ENCODE measurements at regions not wholly inside any gene's neighbourhood (a gene's known extent, or its start where the extent isn't known, plus 50 kb on each side); places are given as distances from the start of the nearest gene placed in this dataset.
"Not testable (repeated sequence)": the region's sequence is repeated elsewhere in the genome, so short reads cannot be mapped to it uniquely, and the experiment has no call there.

- no peak for DNase-seq
Measured at GRCh38 chr6:99219788-99220187, 129.7 kb downstream of the FAXC start.

- no peak for DNase-seq
Measured at GRCh38 chr6:99216959-99217358, 132.5 kb downstream of the FAXC start.

GRCh38 chr6:99195986-99196655 is 153.4 kb downstream of the FAXC start:
- DNase-seq: no peak

- DNase-seq: no peak
Measured at GRCh38 chr6:99192561-99192960, 156.9 kb downstream of the FAXC start.

- peak; percentile 41 for DNase-seq
Measured at GRCh38 chr6:99189823-99190721, 159.4 kb downstream of the FAXC start.

- DNase-seq: no peak
Measured at GRCh38 chr6:99187429-99187828, 162.0 kb downstream of the FAXC start.

- DNase-seq: no peak
Measured at GRCh38 chr6:99186417-99186816, 163.1 kb downstream of the FAXC start.

- no peak for DNase-seq
Measured at GRCh38 chr6:99185525-99185924, 163.9 kb downstream of the FAXC start.

GRCh38 chr6:99184696-99185095 is 164.8 kb downstream of the FAXC start:
- no peak for DNase-seq

- no peak for DNase-seq
Measured at GRCh38 chr6:99183066-99183465, 166.4 kb downstream of the FAXC start.

- DNase-seq: no peak
Measured at GRCh38 chr6:99181174-99181573, 168.3 kb downstream of the FAXC start.

- no peak for DNase-seq
Measured at GRCh38 chr6:99178168-99178567, 171.3 kb downstream of the FAXC start.

- no peak for DNase-seq
Measured at GRCh38 chr6:99177736-99178135, 171.7 kb downstream of the FAXC start.

- no peak for DNase-seq
Measured at GRCh38 chr6:99165838-99166237, 183.6 kb downstream of the FAXC start.

- no peak for DNase-seq
Measured at GRCh38 chr6:99152347-99152643, 197.2 kb downstream of the FAXC start.

- peak; percentile 69 for DNase-seq
Measured at GRCh38 chr6:99151634-99152346, 197.7 kb downstream of the FAXC start.

GRCh38 chr6:99148761-99149160 is 200.7 kb downstream of the FAXC start:
- no peak for DNase-seq

- DNase-seq: no peak
Measured at GRCh38 chr6:99148111-99148510, 200.4 kb upstream of the FBXL4 start.

GRCh38 chr6:99147206-99147605 is 199.5 kb upstream of the FBXL4 start:
- no peak for DNase-seq

GRCh38 chr6:99146711-99147110 is 199.0 kb upstream of the FBXL4 start:
- DNase-seq: no peak

GRCh38 chr6:99145738-99146137 is 198.0 kb upstream of the FBXL4 start:
- DNase-seq: no peak

- DNase-seq: no peak
Measured at GRCh38 chr6:99143108-99143861, 195.5 kb upstream of the FBXL4 start.

- DNase-seq: not testable (repeated sequence)
Measured at GRCh38 chr6:99141906-99142305, 194.2 kb upstream of the FBXL4 start.
